ENCODE measurements at regions not wholly inside any gene's neighbourhood (a gene's known extent, or its start where the extent isn't known, plus 50 kb on each side); places are given as distances from the start of the nearest gene placed in this dataset.

DNA sequence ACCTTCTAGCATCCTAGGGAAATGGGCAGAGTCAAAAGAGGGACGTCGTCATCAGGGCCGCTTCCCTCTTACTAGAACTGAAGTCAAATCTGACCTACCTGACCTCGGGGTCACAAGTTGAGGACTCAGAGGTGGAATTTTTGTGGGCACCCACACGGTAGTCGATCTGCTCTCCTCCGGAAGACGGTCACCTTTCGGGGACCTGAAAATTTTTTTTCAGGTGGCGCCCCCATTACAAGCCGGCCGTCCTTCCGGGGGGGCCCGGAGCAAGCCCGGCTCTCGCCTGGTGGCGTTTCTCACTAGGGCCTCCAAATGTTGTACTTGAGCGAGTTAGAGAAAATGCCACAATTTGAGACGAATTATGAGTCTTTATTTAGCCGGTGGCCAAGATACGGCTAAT lies 157.5 kb upstream of the FRG2C start:
- Histone ChIP-seq H3K27ac (ENCODE audit: low read depth, low read length) (no peak overlapping the region), H2AFZ (ENCODE audit: low read depth, low read length, poor library complexity, severe bottlenecking) (no peak overlapping the region), H3K9ac (ENCODE audit: low read length) (no peak overlapping the region), H3K4me3 (replicated peaks in 1 of 2; ENCODE audit: low read depth in 1 of 2, low read length in 2 of 2) (no peak overlapping the region), H4K20me1 (ENCODE audit: insufficient read depth) (no peaks in the 10 kb centered on the region), H3K36me3 (ENCODE audit: control insufficient read depth in 1 of 2, insufficient read depth in 2 of 2, low read length in 2 of 2) (no peaks in the 10 kb centered on the region), H3K4me2 (ENCODE audit: low read length) (no peak overlapping the region), H3K79me2 (ENCODE audit: insufficient read depth, low read length) (no peaks in the 10 kb centered on the region), H3K27me3 (ENCODE audit: insufficient read depth, low read length) (no peaks in the 10 kb centered on the region), H3K4me1 (ENCODE audit: control insufficient read depth in 1 of 2, insufficient read depth in 2 of 2, low read length in 2 of 2) (no peaks in the 10 kb centered on the region), H3K9me3 (ENCODE audit: control insufficient read depth in 1 of 2, insufficient read depth in 1 of 2, low read depth in 1 of 2, low read length in 2 of 2) (no peaks in the 10 kb centered on the region), H3K9me2 (ENCODE audit: insufficient read depth) (no peaks in the 10 kb centered on the region)
- ATAC-seq (no peak), DNase-seq (ENCODE audit: low read depth, low spot score) (no peak)
- intact Hi-C loops (cut with micrococcal nuclease): no loop called here
- ChIA-PET RAD21 (ENCODE audit: low non-redundant PET in 1 of 2, low total read pairs in 2 of 2, uncharacterized antibody in 2 of 2, unreplicated experiment in 2 of 2) (no interaction called here), POLR2A (no interaction called here), CTCF (no interaction called here)
- no peak for TF ChIP-seq EGR1 (IDR thresholded peaks at IDR 0.05; ENCODE audit: low read depth)
- no peak for TF ChIP-seq ZNF274 (IDR thresholded peaks at IDR 0.05; ENCODE audit: low read depth, low read length)
- no peak for TF ChIP-seq ELF1 (IDR thresholded peaks at IDR 0.05; ENCODE audit: borderline replicate concordance, low read depth)
- TF ChIP-seq, protein P1, sequence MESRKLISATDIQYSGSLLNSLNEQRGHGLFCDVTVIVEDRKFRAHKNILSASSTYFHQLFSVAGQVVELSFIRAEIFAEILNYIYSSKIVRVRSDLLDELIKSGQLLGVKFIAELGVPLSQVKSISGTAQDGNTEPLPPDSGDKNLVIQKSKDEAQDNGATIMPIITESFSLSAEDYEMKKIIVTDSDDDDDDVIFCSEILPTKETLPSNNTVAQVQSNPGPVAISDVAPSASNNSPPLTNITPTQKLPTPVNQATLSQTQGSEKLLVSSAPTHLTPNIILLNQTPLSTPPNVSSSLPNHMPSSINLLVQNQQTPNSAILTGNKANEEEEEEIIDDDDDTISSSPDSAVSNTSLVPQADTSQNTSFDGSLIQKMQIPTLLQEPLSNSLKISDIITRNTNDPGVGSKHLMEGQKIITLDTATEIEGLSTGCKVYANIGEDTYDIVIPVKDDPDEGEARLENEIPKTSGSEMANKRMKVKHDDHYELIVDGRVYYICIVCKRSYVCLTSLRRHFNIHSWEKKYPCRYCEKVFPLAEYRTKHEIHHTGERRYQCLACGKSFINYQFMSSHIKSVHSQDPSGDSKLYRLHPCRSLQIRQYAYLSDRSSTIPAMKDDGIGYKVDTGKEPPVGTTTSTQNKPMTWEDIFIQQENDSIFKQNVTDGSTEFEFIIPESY (IDR thresholded peaks at IDR 0.05; ENCODE audit: extremely low read depth, insufficient replicate concordance, low read length): no peak
- TF ChIP-seq POLR2AphosphoS5 (IDR thresholded peaks at IDR 0.05; ENCODE audit: low read depth, low read length): no peak
- TF ChIP-seq, protein P2, sequence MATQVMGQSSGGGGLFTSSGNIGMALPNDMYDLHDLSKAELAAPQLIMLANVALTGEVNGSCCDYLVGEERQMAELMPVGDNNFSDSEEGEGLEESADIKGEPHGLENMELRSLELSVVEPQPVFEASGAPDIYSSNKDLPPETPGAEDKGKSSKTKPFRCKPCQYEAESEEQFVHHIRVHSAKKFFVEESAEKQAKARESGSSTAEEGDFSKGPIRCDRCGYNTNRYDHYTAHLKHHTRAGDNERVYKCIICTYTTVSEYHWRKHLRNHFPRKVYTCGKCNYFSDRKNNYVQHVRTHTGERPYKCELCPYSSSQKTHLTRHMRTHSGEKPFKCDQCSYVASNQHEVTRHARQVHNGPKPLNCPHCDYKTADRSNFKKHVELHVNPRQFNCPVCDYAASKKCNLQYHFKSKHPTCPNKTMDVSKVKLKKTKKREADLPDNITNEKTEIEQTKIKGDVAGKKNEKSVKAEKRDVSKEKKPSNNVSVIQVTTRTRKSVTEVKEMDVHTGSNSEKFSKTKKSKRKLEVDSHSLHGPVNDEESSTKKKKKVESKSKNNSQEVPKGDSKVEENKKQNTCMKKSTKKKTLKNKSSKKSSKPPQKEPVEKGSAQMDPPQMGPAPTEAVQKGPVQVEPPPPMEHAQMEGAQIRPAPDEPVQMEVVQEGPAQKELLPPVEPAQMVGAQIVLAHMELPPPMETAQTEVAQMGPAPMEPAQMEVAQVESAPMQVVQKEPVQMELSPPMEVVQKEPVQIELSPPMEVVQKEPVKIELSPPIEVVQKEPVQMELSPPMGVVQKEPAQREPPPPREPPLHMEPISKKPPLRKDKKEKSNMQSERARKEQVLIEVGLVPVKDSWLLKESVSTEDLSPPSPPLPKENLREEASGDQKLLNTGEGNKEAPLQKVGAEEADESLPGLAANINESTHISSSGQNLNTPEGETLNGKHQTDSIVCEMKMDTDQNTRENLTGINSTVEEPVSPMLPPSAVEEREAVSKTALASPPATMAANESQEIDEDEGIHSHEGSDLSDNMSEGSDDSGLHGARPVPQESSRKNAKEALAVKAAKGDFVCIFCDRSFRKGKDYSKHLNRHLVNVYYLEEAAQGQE (IDR thresholded peaks at IDR 0.05; ENCODE audit: low read depth): no peak
- TF ChIP-seq, protein P3, sequence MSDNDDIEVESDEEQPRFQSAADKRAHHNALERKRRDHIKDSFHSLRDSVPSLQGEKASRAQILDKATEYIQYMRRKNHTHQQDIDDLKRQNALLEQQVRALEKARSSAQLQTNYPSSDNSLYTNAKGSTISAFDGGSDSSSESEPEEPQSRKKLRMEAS (IDR thresholded peaks at IDR 0.05): no peak
- TF ChIP-seq ZFX (IDR thresholded peaks at IDR 0.05): no peak
- TF ChIP-seq, protein P4, sequence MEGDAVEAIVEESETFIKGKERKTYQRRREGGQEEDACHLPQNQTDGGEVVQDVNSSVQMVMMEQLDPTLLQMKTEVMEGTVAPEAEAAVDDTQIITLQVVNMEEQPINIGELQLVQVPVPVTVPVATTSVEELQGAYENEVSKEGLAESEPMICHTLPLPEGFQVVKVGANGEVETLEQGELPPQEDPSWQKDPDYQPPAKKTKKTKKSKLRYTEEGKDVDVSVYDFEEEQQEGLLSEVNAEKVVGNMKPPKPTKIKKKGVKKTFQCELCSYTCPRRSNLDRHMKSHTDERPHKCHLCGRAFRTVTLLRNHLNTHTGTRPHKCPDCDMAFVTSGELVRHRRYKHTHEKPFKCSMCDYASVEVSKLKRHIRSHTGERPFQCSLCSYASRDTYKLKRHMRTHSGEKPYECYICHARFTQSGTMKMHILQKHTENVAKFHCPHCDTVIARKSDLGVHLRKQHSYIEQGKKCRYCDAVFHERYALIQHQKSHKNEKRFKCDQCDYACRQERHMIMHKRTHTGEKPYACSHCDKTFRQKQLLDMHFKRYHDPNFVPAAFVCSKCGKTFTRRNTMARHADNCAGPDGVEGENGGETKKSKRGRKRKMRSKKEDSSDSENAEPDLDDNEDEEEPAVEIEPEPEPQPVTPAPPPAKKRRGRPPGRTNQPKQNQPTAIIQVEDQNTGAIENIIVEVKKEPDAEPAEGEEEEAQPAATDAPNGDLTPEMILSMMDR (IDR thresholded peaks at IDR 0.05 in 2 of 3, conservative IDR thresholded peaks at IDR 0.05 in 1 of 3; ENCODE audit: borderline replicate concordance in 1 of 3, insufficient read depth in 1 of 3, low read depth in 2 of 3, low read length in 2 of 3): no peak
- no peak for TF ChIP-seq RAD21 (IDR thresholded peaks at IDR 0.05; ENCODE audit: low read depth)
- TF ChIP-seq FOSL1 (IDR thresholded peaks at IDR 0.05; ENCODE audit: low read depth): no peak
- no peak for TF ChIP-seq EZH2phosphoT487 (IDR thresholded peaks at IDR 0.05; ENCODE audit: borderline replicate concordance)
- TF ChIP-seq YY1 (IDR thresholded peaks at IDR 0.05; ENCODE audit: extremely low read depth, insufficient replicate concordance, low read depth, low read length): no peak
- TF ChIP-seq SRF (IDR thresholded peaks at IDR 0.05; ENCODE audit: low read depth): no peak
- TF ChIP-seq SP1 (IDR thresholded peaks at IDR 0.05; ENCODE audit: low read depth): no peak
- TF ChIP-seq CBX3 (IDR thresholded peaks at IDR 0.05; ENCODE audit: low read depth): no peak
- no peak for TF ChIP-seq TCF7L2 (IDR thresholded peaks at IDR 0.05; ENCODE audit: borderline replicate concordance, extremely low read depth, insufficient read depth, insufficient read length)
- TF ChIP-seq POLR2A (IDR thresholded peaks at IDR 0.05; ENCODE audit: borderline replicate concordance, extremely low read depth, insufficient read depth, insufficient read length): no peak
- TF ChIP-seq JUND (IDR thresholded peaks at IDR 0.05): no peak
- no TSS peak for BruUV-seq (replicated peaks)

Measured in HCT116 (cell line).